HG03565 (cell line): ENCODE measurements at regions not wholly inside any gene's neighbourhood (a gene's known extent, or its start where the extent isn't known, plus 50 kb on each side); places are given as distances from the start of the nearest gene placed in this dataset.
"Not testable (repeated sequence)": the region's sequence is repeated elsewhere in the genome, so short reads cannot be mapped to it uniquely, and the experiment has no call there.

ENCODE experiments used
- ATAC-seq: cut with Tn5 transposase; IDR thresholded peaks from one replicate; pipeline ENCODE4 v1.9.1; 2021; ENCODE audit warnings: mild to moderate bottlenecking, moderate library complexity; ENCODE audit not compliant: unreplicated experiment

DNA sequence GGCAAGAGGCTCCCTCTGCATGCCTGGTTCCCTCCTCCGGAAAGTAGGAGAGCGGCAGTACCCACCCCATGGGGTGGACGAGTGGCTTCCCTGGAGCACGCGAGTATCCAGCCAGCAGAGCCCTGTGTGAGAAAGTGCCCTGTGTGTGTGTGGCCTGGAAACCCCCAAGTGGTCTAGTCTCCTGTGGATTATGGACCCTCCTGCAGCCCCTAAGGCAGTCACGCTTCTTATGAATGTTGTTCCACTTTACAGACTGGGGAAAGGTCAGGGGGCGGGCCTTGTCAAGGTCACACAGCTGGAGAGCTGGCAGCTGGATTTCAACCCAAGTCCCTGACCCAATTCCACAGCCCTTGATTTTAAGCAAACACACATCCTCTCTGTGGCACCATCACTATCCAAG lies 252.5 kb upstream of the SULF2 start:
- not testable (repeated sequence) for ATAC-seq

DNA sequence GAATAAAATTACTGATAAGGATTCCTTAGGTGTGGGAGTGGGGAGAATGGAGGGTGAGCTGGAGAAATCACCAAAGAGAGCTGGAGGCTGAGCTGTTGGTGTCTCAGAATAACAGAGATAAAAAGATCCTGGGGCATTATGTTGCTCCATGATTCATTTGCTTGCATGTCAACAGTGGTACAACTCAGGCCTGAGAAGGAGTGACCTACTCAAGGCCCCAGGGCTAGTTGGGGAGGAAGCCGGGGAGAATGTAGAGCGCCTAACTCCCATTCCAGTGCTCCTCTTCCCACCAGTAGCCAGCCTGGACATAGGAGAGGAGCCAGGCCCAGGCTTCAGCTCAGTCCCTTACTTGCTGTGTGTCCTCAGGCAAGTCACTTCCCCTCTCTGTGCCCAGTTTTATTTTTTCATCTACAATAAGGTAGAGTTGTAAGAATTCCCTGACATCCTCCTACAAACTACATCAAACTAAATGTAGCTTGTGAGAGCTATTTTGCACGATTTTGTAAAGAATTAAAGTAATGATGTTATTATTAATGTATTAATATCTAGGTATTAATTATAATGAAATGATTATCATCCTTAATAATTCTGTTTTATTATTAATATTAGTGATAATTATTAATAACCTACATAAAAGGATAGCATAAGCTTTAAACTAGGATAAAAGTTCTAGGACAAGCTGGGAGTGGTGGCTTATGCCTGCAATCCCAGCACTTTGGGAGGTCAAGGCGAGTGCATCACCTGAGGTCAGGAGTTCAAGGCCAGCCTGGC lies 250.9 kb upstream of the SULF2 start:
- no peak for ATAC-seq

DNA sequence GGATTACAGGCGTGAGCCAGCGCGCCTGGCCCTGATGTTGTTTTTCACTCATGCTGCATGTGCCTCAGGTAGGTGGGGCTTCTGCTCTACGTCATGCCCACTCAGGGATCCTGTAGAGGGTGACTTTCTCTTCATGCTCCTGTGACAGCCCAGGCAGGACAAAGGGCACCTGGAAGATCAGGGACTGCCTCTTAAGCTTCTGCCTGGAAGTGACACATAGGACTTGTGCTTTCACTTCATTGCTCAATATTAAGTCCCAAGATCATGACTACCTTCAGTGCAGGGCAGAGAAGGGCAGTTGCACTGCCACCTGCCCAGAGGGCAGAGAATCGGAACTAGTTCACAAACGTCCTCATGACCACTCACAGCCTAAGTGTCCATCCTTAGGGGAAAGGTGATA lies 249.5 kb upstream of the SULF2 start:
- no peak for ATAC-seq

DNA sequence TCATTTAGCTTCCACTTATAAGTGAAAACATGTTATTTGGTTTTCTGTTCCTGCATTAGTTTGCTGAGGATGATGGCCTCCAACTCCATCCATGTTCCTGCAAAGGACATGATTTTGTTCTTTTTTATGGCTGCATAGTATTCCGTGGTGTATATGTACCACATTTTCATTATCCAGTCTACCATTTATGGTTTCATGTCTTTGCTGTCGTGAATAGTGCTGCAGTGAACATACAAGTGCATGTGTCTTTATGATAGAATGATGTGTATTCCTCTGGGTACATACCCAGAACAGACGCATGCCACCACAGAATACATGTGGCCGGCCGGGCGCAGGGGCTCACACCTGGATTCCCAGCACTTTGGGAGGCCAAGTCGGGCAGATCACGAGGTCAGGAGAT lies 247.7 kb upstream of the SULF2 start:
- not testable (repeated sequence) for ATAC-seq

DNA sequence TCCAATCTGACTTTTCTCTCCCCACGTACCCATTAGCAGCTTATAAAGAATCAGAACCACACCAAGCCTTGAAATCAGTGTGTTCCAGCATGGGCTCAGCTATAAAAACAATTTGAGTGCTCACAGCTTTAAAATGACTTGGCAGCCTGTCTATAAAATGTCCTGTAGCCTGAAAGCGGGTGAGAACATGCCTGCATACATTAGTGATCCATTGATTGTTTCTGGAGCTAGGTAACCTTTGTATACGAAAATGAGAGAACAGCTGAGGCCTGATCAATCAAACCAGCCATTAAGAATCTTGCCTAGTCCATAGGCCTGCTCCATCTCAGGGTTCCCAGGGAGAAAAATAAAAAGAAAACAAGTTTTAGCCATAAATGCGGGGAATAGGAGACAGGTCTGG lies 245.8 kb upstream of the SULF2 start:
- no peak for ATAC-seq

DNA sequence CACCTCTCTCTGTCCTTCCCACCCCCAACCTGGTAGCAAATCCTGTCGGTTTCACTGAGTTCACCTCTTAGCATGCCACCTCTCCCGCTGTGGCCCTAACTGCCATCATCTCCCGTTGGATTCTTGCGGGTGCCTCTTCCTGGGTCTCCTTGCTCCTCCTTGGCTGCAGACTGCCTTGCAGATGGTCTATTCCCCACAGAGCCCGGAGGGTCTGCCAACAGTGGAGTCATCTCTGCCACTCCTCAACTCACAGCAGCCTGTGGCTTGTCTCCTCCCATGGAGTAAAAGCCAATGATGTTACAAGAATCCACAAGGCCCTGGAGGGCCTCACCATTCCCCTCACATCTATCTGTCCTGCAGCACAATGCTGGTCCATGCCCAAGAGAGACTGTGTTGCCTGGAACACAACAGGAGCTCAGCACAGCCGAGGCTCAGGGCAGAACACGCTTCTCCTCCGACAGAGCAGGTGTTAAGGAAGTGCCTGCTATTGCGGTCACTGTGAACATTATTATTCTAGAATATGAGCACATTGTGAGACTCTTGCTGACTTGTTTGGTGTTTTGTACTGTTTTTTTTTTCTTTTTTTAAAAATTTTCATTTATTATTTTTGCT lies 241.8 kb upstream of the SULF2 start:
- no peak for ATAC-seq

DNA sequence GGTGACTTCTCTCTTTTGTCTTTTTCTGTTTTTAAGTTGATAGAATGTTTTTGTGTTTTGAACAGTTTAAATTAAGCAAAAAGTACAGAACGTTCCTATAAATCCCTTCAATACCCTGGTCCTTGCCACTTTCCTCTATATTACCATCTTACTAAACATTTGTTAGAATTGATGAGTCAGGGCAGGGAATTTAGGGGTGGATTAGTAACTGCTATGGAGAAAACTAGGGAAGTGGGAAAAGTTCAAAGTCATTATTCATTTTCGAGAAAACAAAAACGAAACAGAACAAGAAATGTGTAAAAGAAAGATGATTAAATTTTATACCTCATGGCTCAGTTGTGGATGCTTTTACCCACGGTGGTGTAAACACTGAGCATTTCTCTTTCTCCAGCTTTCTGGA lies 240.4 kb upstream of the SULF2 start:
- no peak for ATAC-seq

DNA sequence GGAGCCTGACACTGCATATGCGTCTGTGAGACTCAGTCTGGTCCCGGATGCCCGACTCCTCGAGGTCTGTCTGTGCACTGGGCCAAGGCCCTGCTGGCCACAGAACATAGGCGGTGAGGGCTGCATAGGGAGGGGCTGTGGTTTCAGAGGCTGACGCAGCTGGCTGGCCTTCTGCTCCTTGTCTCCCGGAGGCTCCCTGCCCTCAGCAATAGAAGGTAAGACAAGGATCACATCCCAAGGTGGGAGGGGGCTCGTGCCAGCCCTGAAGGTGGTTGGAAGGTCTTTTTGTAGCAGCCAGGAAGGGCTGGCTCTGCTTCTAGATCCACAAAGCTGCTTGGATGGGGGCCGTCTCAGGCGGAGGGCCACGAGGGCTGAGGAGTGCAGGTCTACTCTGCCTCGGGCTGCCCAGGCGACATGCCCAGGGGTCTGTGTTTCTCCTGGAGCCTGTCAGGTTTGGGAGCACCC lies 239.8 kb upstream of the SULF2 start:
- ATAC-seq = no peak

DNA sequence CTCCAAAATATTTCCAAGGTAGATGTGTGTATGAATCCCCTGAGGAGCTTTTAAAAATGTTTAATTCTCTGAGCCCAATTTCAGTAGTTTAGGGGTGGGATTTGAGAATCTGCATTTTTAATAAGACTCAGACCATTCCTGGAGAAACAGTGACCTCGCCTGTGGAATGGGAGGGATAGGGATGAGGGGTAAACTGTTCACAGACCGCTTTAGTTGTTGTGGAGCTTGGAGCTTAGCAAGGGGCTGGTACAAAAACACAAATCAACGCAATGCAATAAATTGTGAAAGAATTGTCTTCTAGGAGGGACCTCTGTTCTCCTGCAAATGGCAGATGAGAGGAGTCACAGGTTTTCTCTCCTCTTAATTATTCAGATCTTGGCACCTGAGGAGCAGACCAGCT lies 239.3 kb upstream of the SULF2 start:
- ATAC-seq = no peak

DNA sequence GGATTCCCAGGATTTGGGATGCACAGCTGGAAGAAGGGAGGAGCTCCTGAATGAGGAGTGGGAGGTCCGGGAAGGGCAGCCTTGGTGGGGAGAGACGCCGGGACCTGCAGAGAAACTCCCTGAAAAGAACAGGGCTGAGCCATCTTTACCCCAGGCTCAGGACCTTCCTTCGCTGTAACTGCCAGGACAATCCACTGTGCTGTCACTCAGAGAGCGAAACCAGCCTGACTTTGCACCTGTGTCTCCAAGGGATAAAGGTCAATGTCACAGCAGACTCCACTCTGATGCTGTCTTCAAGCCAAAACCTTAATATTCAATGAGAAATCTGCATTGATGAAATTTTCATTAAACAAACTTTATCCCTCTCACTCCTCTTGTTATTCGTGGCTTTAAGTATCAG lies 235.4 kb upstream of the SULF2 start:
- not testable (repeated sequence) for ATAC-seq

DNA sequence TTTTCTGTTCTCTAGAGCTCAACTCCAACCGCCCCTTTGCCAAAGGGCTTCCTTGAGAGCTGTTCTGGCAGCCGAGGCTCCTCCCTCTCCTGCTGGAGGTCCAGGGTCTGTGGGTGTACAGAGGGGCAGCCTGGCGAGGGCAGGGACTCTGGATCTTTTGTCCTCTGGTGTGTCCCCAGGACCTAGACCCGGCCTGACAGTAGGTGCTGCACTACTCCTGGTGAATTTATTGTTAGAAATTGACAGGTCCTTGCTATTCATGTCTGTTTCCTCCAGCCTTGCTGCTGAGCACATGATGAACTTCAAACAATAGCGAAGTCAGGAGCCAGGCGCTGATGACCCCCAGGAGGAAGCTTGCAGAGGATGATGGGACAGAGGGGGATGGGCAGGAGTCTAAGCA lies 234.7 kb upstream of the SULF2 start:
- no peak for ATAC-seq

DNA sequence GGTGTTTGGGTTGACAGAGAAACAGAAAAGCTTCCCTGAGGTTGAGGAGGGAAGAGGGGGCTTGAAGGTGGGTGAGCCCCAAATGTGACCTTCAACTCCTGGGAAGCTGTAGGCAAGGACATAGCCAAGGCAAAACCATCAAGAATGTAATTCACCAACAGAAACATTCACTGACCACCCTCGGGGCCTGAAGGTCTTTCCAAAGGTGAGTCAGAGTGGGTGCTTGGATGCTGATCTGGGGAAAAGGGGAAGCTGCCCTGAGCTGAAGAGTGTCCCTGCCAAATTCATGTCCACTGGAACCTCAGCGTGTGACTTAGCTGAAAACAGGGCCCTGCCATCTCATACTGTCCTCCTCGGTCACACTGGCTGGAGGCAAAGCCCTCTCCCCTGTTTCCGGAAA lies 234.2 kb upstream of the SULF2 start:
- no peak for ATAC-seq

DNA sequence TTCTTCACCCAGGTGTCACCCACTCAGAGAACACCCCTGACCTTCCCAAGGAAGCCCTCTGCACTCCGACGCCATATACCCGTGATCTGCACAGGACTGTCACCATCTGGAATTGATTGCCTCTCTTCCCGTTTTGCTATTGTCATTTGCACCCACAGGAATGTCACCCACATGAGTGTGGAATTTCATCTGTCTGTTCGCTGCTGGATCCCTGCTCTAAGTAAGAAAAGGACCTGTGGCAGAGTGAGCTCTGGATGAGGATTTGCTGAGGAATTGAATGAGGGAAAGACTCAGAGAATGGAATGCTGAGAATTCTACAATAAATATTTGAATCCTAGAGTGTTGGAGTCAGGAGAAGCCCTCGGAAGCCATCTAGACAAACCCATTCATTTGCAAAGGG lies 233.6 kb upstream of the SULF2 start:
- not testable (repeated sequence) for ATAC-seq

DNA sequence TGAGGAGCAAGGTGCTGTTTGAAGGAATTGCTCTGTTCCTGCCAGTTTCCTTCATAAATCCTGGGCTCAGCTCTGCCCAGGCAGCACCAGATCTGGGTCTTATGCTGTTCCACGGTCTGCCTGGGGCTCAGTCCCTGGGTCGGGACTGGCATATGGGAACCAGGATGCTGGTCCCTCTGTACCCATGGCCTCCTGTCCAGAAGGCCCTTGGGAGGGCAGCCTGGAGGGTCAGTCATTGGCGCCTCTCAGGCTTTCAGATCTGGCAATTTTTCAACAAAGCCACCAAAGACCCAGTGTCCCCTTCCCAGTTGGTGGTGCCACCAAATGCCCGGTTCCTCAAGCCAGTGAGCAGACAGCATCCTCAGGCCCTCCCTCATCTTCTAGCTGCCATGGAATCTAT lies 232.7 kb upstream of the SULF2 start:
- no peak for ATAC-seq

DNA sequence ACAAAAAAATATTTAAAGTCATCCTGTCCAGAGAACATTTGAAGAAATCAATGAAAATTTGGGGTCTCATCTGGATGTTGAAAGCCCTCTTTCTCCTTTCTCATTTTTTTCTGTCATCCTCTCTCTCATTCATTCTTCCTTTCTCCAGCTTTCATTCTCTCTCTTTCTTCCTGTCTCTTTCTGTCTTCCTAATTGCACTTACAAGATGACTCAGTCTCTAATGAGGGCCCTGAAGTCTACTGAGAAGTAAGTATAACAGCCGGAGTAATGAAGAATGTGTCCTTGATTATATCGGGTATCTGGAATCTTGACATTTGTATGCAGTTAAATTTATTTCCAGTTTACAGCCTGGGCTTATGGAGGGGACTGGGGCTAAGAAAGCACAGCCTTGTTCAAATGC lies 232.2 kb upstream of the SULF2 start:
- ATAC-seq = no peak

DNA sequence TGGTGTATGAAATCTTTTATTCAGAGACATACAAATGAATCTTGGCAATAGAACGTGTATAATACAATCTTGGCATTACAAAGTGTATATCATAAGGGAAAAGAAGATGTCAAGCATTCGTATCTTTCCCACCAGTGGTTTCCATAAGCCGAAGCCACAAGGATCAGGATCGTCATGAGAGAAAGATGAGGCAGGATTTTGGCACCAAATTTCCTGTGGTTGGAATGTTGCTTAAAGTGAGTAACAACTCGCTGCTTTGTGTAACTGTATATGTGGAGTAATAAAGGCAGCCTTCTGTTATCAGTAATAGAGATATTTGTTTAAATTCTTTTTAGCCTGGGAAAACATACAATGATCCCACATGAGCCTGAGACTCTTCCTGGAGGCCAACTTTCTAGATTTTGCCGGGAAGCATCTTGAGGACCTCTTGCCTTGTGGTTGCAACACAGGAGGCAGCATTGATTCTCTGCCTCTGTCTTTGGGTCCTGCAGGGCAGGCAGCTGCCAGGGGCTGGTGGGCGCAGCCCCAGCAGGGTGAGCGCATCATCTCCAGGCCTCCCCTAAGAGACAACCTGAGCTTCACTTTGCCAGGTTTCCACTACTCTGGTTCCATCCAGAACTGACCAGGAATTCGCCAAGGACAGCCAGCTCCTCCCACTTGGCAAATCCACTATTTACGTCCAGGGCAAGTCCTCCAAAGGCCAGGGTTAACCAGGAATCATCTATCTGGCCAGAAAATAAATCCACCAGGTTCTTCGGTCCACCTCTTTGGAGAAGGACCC lies 230.9 kb upstream of the SULF2 start:
- no peak for ATAC-seq

DNA sequence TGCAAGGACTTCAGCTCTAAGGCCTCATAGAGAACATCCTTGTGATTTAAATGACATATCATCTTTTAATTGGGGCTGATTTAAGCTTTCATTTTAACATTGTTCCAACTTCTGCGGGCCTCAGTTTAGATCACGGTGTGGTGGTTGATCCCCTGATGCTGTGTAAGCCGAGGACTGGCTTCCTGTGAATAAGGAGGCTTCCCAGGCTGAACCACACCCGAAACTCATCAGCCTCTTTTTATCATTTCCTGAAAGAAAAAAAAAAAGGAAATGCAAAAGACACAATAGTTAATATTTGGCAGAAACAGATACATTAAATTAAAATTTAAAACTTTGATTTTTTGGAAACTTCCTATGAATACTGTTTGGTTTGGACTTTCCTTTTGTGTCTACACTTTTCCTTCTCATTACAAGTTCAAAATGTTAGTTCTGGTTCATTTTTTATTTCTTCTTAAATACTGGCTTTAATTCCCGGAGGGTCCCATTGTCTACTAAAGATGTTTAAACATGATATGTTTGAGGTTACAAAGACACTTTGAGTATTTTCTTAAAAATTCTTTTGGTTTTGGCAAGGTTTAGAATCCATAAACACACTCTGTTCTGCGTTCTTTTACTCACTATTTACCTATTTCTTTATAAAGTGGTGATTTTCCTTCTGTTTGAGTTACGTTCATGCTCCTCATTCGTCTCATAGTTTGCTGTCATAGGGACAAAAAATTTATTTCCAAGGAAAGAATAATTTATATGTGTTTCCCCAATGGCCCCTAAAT lies 230.0 kb upstream of the SULF2 start:
- no peak for ATAC-seq

DNA sequence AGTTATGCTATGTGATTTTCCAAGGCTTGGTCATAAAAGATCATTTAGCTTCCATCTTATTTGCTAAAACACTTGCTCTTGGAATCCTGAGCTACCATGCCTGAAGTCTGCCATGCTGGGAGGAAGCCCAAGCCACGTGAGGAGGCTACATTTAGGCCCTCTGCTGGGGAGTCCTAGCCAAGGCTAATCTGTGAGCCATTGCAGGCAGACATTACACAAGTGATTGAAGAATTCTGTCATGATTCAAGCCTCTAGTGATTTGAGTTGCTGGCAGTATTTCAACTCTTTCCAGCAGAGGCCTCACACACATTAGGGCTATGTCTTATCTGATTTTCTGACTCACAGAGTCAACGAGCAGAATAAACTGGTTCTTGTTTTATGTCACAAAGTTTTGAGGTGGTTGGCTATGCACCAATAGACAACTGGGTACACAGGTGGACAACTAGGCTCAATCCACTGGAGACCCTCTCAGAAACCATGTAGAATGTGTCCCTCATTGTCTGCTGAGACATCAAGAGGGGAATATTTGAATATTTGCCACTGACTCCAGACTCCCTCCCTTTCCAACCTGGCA lies 227.2 kb upstream of the SULF2 start:
- ATAC-seq = no peak

DNA sequence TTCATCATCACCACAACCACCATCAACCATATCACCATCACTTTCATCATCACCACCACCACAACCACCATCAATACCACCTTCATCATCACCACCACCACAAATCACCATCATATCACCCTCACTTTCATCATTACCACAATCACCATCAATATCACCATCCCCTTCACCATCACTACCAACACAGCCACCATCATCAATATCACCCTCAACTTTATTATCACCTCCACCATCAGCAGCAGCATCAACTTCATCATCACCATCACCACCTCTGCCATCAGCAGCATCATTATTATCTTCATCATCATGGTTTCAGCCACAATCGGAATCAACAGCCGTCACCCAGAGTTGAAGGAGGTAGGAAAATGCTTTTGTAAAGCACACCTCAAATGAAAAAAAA lies 225.7 kb upstream of the SULF2 start:
- no peak for ATAC-seq

DNA sequence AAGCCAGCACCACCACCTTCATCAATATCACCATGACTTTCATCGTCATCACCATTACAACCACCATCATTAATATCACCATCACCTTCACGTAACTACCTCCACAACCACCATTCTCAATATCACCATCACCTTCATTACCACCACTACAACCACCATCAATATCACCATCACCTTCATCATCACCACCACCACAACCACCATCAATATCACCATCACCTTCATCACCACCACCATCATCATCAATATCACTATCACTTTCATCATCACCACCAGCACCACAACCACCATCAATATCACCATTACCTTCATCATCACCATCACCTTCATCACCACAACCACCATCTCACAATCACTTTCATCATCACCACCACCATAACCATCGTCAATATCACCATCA lies 225.3 kb upstream of the SULF2 start:
- ATAC-seq = no peak
